Activated B cell treated with CpG ODN at 0.5 μM for 24 hours (primary cell): ENCODE measurements at regions not wholly inside any gene's neighbourhood (a gene's known extent, or its start where the extent isn't known, plus 50 kb on each side); places are given as distances from the start of the nearest gene placed in this dataset.
"Not testable (repeated sequence)": the region's sequence is repeated elsewhere in the genome, so short reads cannot be mapped to it uniquely, and the experiment has no call there.

Experiments
- ATAC-seq: fragments of 200-7000 bp; cut with Tn5 transposase; one replicate; pipeline ENCODE4 v1.10.0; 2021; ENCODE audit warnings: low read depth, mild to moderate bottlenecking, moderate library complexity
- CTCF ChIA-PET: fragments of 350-600 bp; sonication (Branson Sonifier 250); formaldehyde crosslinking; loops from one replicate; lab custom pipeline; 2021; ENCODE audit warnings: antibody characterized with exemption; lab: Charles Lee
- POLR2A ChIA-PET: fragments of 350-600 bp; sonication (Branson Sonifier 250); formaldehyde crosslinking; loops from one replicate; lab custom pipeline; 2021; ENCODE audit warnings: antibody characterized with exemption; lab: Charles Lee
- DNase-seq: peaks from one replicate; pipeline ENCODE4 v3.0.0; 2022
- H3K27ac Mint-ChIP-seq: one replicate; pipeline ENCODE4 v1.8.0; 2020; ENCODE audit warnings: mixed read lengths
- H3K27me3 Mint-ChIP-seq: one replicate; pipeline ENCODE4 v1.8.0; 2021; ENCODE audit warnings: mixed read lengths
- H3K36me3 Mint-ChIP-seq: one replicate; pipeline ENCODE4 v1.8.0; 2021; ENCODE audit warnings: low read depth, mixed read lengths
- H3K4me1 Mint-ChIP-seq: one replicate; pipeline ENCODE4 v1.8.0; 2021; ENCODE audit warnings: mixed read lengths
- H3K4me3 Mint-ChIP-seq: one replicate; pipeline ENCODE4 v1.8.0; 2020; ENCODE audit warnings: mild to moderate bottlenecking, mixed read lengths
- H3K9me3 Mint-ChIP-seq: one replicate; pipeline ENCODE4 v1.8.0; 2020; ENCODE audit warnings: mixed read lengths
- CTCF ChIP-seq: fragments of 200-600 bp; IDR thresholded peaks from one replicate; pipeline ENCODE4 v1.8.0; 2022; ENCODE audit warnings: antibody characterized with exemption, mild to moderate bottlenecking
- intact Hi-C: fragments of 100-400 bp; cut with micrococcal nuclease; formaldehyde crosslinking; loops from one replicate; pipeline ENCODE4 v1.15.1; 2024

- Mint-ChIP-seq H3K36me3 (no peaks in the 10 kb centered on the region), H3K4me1 (no peaks in the 10 kb centered on the region), H3K27ac (no peak overlapping the region), H3K4me3 (no peak overlapping the region), H3K27me3 (no peaks in the 10 kb centered on the region), H3K9me3 (peaks cover 3% of the 10 kb centered on the region)
- intact Hi-C loops = no loop called here
- DNase-seq (no peak), ATAC-seq (no peak)
- CTCF ChIA-PET = no interaction called here
- POLR2A ChIA-PET = no interaction called here
- no peak for TF ChIP-seq CTCF
Measured at GRCh38 chr3:21919383-21919782, 168.4 kb upstream of the ZNF385D start.

- Mint-ChIP-seq H3K4me3 (no peak overlapping the region), H3K27me3 (no peaks in the 10 kb centered on the region), H3K9me3 (peaks cover 3% of the 10 kb centered on the region), H3K27ac (no peak overlapping the region), H3K4me1 (no peaks in the 10 kb centered on the region), H3K36me3 (no peaks in the 10 kb centered on the region)
- TF ChIP-seq CTCF = no peak
- ChIA-PET POLR2A (no interaction called here), CTCF (no interaction called here)
- intact Hi-C loops = no loop called here
- ATAC-seq (no peak), DNase-seq (no peak)
Measured at GRCh38 chr3:21920421-21920861, 169.4 kb upstream of the ZNF385D start.

- DNase-seq, H3K9me3 Mint-ChIP-seq, ATAC-seq, intact Hi-C loops, H3K4me3 Mint-ChIP-seq, H3K27ac Mint-ChIP-seq, H3K36me3 Mint-ChIP-seq, CTCF ChIA-PET, H3K27me3 Mint-ChIP-seq, H3K4me1 Mint-ChIP-seq, POLR2A ChIA-PET: not testable (repeated sequence)
Measured at GRCh38 chr3:21923156-21923555, 172.1 kb upstream of the ZNF385D start.

GRCh38 chr3:21927261-21927660 lies 176.3 kb upstream of the ZNF385D start:
- ChIA-PET POLR2A (no interaction called here), CTCF (no interaction called here)
- DNase-seq (no peak), ATAC-seq (no peak)
- H3K36me3 Mint-ChIP-seq = no peaks in the 10 kb centered on the region
- intact Hi-C loops = no loop called here
- no peaks in the 10 kb centered on the region for H3K4me1 Mint-ChIP-seq
- no peaks in the 10 kb centered on the region for H3K27me3 Mint-ChIP-seq
- no peak overlapping the region for H3K4me3 Mint-ChIP-seq
- peaks cover 3% of the 10 kb centered on the region for H3K9me3 Mint-ChIP-seq
- TF ChIP-seq CTCF = no peak
- no peak overlapping the region for H3K27ac Mint-ChIP-seq

- ChIA-PET POLR2A (no interaction called here), CTCF (no interaction called here)
- no peak for TF ChIP-seq CTCF
- H3K27ac Mint-ChIP-seq = no peak overlapping the region
- intact Hi-C loops = no loop called here
- H3K4me3 Mint-ChIP-seq = no peak overlapping the region
- H3K9me3 Mint-ChIP-seq = peaks cover 2% of the 10 kb centered on the region
- ATAC-seq (no peak), DNase-seq (no peak)
- H3K36me3 Mint-ChIP-seq = no peaks in the 10 kb centered on the region
- H3K27me3 Mint-ChIP-seq = no peaks in the 10 kb centered on the region
- no peaks in the 10 kb centered on the region for H3K4me1 Mint-ChIP-seq
Measured at GRCh38 chr3:21934591-21934990, 183.6 kb upstream of the ZNF385D start.

GRCh38 chr3:21936207-21936606 lies 185.2 kb upstream of the ZNF385D start:
- no peak for DNase-seq
- Mint-ChIP-seq H3K36me3 (no peaks in the 10 kb centered on the region), H3K4me3 (no peak overlapping the region), H3K4me1 (no peaks in the 10 kb centered on the region), H3K9me3 (peaks cover 2% of the 10 kb centered on the region), H3K27me3 (no peaks in the 10 kb centered on the region), H3K27ac (no peak overlapping the region)
- POLR2A ChIA-PET = no interaction called here
- intact Hi-C loops = no loop called here
- no peak for TF ChIP-seq CTCF
- CTCF ChIA-PET = no interaction called here
- no peak for ATAC-seq
